HG03097 (cell line): ENCODE measurements at regions not wholly inside any gene's neighbourhood (a gene's known extent, or its start where the extent isn't known, plus 50 kb on each side); places are given as distances from the start of the nearest gene placed in this dataset.

Source experiments
- ATAC-seq: cut with Tn5 transposase; IDR thresholded peaks from one replicate; pipeline ENCODE4 v1.9.1; 2021; ENCODE audit not compliant: unreplicated experiment, low FRiP score

DNA sequence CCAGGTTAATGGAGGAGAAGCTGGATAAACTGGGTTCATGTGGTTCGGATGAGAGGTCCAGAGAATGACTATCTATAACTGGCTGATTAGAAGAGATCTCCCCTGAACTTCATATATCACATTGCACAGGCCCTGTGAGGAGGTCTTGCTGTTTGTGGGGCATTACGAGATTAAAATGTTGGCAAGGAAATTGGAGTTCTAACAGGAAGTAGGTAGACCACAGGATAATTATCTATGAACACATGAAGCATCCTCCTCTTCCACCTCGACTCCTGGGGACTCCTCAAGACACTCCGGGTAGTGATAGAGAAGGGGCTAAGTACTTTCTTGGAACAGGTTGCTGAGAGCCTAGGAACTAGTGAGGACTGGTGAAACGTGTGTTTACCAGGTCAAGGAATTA is 418.8 kb downstream of the KCNH5 start:
- ATAC-seq = no peak

DNA sequence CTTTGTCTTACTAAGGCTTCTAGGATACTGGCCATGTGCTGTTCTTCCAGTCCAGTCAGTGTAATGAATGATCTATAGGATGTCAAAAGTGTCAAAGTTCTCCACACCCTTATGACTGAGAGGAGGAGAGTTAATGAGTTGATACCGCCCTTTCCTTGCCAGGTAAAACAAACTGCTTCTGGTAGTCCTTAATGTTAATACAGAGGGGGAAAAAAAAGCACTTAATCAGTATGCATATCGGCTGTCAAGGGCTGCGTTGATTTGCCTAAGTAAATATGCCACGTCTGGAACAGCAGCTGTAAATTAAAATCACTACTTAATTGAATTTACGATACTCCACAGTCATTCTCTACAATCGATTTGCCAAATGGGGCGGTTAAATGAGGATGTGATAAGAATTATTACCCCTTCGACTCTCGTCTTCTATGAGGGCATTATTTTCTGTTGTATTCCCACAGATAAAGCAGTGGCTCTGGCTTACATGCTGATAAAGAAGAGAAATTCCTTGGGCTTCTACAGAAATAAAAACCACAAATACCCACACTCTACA is 416.0 kb downstream of the KCNH5 start:
- no peak for ATAC-seq

DNA sequence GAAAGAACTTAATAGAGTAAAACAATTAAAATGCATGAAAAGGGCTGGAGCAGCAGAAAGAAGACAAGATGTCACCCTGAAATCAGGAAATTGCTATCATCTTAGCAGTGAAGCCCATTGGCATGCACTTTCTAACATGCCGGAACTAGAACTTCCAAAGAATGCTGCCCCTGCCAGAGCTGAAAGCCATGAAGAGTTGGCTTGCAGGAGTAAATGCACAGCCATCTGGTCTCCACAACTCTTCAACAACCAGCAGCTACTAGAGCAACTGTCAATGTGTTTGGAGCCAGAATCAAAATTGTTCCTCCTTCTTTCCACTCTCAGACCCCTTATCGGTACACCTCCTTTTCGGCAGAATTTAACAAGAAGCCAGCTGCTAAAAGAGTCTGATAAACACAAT is 414.1 kb downstream of the KCNH5 start:
- ATAC-seq = no peak

DNA sequence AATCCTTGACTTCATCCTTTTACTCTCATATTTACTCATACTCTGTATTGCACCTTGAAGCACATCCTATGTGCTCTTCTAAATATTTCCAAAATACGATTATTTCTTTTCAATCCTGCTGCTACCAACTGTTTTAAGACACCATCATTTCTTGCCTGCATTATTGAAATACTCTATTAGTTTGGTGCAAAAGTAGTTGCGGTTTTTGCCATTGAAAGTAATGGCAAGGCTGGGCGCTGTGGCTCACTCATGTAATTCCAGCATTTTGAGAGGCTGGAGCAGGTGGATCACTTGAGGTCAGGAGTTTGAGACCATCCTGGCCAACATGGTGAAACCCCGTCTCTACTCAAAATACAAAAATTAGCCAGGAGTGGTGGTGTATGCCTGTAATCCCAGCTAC is 412.5 kb downstream of the KCNH5 start:
- ATAC-seq = no peak

DNA sequence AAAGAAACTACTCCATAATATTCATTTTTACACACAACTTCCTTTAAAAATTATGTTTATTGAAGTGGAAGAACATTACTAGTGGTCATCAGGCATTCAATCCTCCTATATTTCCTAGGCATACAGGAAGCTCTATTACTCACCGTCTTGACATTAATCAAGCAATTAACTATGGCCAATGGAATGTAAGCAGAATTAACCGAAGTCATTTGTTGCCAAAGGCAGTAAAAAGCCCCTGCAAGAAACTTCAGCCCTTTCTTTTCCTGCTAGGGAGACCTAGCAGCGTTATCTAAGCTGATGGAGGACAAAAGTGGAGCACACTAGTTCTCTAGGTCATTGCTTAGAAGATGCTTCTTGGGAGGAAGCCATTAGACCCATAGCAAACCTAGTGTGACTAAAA is 399.6 kb downstream of the KCNH5 start:
- no peak for ATAC-seq
